H1 (cell line): ENCODE measurements at regions not wholly inside any gene's neighbourhood (a gene's known extent, or its start where the extent isn't known, plus 50 kb on each side); places are given as distances from the start of the nearest gene placed in this dataset.

Source experiments
- TF ChIP-seq, protein P1 (sequence below): fragments of 300-600 bp; sonication (generic); IDR thresholded peaks from 2 replicates; pipeline ENCODE4 v1.7.1; 2012; ENCODE audit warnings: low read length, moderate library complexity, mild to moderate bottlenecking, inconsistent platforms; ENCODE audit not compliant: insufficient replicate concordance

DNA sequence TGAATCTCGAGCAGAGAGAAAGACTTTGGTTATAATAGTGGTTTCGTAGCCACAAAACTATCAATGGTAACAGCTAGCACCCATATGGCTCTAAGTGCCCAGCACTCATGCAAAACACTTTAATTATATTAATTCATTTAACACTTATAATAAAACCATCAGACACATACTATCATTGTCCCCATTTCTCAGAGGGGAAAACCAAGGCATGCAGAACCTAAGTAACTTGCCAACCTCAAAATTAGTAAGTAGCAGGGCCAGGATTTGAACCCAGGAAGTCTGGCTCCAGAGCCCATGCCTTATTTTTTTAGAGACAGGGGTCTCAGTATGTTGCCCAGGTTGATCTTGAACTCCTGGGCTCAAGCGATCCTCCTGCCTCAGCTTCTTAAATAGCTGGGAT lies 145.6 kb upstream of the HS3ST2 start (continued):
- TF ChIP-seq, protein P1, sequence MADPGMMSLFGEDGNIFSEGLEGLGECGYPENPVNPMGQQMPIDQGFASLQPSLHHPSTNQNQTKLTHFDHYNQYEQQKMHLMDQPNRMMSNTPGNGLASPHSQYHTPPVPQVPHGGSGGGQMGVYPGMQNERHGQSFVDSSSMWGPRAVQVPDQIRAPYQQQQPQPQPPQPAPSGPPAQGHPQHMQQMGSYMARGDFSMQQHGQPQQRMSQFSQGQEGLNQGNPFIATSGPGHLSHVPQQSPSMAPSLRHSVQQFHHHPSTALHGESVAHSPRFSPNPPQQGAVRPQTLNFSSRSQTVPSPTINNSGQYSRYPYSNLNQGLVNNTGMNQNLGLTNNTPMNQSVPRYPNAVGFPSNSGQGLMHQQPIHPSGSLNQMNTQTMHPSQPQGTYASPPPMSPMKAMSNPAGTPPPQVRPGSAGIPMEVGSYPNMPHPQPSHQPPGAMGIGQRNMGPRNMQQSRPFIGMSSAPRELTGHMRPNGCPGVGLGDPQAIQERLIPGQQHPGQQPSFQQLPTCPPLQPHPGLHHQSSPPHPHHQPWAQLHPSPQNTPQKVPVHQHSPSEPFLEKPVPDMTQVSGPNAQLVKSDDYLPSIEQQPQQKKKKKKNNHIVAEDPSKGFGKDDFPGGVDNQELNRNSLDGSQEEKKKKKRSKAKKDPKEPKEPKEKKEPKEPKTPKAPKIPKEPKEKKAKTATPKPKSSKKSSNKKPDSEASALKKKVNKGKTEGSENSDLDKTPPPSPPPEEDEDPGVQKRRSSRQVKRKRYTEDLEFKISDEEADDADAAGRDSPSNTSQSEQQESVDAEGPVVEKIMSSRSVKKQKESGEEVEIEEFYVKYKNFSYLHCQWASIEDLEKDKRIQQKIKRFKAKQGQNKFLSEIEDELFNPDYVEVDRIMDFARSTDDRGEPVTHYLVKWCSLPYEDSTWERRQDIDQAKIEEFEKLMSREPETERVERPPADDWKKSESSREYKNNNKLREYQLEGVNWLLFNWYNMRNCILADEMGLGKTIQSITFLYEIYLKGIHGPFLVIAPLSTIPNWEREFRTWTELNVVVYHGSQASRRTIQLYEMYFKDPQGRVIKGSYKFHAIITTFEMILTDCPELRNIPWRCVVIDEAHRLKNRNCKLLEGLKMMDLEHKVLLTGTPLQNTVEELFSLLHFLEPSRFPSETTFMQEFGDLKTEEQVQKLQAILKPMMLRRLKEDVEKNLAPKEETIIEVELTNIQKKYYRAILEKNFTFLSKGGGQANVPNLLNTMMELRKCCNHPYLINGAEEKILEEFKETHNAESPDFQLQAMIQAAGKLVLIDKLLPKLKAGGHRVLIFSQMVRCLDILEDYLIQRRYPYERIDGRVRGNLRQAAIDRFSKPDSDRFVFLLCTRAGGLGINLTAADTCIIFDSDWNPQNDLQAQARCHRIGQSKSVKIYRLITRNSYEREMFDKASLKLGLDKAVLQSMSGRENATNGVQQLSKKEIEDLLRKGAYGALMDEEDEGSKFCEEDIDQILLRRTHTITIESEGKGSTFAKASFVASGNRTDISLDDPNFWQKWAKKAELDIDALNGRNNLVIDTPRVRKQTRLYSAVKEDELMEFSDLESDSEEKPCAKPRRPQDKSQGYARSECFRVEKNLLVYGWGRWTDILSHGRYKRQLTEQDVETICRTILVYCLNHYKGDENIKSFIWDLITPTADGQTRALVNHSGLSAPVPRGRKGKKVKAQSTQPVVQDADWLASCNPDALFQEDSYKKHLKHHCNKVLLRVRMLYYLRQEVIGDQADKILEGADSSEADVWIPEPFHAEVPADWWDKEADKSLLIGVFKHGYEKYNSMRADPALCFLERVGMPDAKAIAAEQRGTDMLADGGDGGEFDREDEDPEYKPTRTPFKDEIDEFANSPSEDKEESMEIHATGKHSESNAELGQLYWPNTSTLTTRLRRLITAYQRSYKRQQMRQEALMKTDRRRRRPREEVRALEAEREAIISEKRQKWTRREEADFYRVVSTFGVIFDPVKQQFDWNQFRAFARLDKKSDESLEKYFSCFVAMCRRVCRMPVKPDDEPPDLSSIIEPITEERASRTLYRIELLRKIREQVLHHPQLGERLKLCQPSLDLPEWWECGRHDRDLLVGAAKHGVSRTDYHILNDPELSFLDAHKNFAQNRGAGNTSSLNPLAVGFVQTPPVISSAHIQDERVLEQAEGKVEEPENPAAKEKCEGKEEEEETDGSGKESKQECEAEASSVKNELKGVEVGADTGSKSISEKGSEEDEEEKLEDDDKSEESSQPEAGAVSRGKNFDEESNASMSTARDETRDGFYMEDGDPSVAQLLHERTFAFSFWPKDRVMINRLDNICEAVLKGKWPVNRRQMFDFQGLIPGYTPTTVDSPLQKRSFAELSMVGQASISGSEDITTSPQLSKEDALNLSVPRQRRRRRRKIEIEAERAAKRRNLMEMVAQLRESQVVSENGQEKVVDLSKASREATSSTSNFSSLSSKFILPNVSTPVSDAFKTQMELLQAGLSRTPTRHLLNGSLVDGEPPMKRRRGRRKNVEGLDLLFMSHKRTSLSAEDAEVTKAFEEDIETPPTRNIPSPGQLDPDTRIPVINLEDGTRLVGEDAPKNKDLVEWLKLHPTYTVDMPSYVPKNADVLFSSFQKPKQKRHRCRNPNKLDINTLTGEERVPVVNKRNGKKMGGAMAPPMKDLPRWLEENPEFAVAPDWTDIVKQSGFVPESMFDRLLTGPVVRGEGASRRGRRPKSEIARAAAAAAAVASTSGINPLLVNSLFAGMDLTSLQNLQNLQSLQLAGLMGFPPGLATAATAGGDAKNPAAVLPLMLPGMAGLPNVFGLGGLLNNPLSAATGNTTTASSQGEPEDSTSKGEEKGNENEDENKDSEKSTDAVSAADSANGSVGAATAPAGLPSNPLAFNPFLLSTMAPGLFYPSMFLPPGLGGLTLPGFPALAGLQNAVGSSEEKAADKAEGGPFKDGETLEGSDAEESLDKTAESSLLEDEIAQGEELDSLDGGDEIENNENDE: no peak
